Heart right ventricle (tissue), 16 donors: ENCODE measurements at regions not wholly inside any gene's neighbourhood (a gene's known extent, or its start where the extent isn't known, plus 50 kb on each side); places are given as distances from the start of the nearest gene placed in this dataset.

ENCODE experiments used
- ATAC-seq, 8 donors: fragments of 200-7000 bp; cut with Tn5 transposase; one replicate each; pipeline ENCODE4 v1.9.1; 2020; ENCODE audit warnings: mild to moderate bottlenecking in 8 of 8, moderate library complexity in 8 of 8, moderate number of reproducible peaks in 1 of 8
- DNase-seq, 2 donors: peaks; one replicate each; pipeline ENCODE4 v3.0.0-alpha.2; 2020
- H3K27ac ChIP-seq, 10 donors: fragments of 200-600 bp; sonication (generic) in 2 of 10; one replicate each; pipeline versions ENCODE4 v1.5.0 to v1.8.0; 2020 to 2022; ENCODE audit warnings: mild to moderate bottlenecking in 3 of 10
- H3K27me3 ChIP-seq, 7 donors: fragments of 200-600 bp; one replicate each; pipeline ENCODE4 v1.8.0; 2021 to 2022; ENCODE audit warnings: mild to moderate bottlenecking in 2 of 7
- H3K36me3 ChIP-seq, 9 donors: fragments of 200-600 bp; sonication (generic) in 1 of 9; one replicate each; pipeline versions ENCODE4 v1.5.0 to v1.8.0; 2020 to 2022; ENCODE audit warnings: mild to moderate bottlenecking in 2 of 9
- H3K4me1 ChIP-seq, 9 donors: fragments of 200-600 bp; sonication (generic) in 1 of 9; one replicate each; pipeline versions ENCODE4 v1.5.0 to v1.8.0; 2020 to 2022; ENCODE audit warnings: mild to moderate bottlenecking in 4 of 9
- H3K4me3 ChIP-seq, 10 donors: fragments of 200-600 bp; sonication (generic) in 2 of 10; one replicate each; pipeline versions ENCODE4 v1.5.0 to v1.8.0; 2020 to 2022; ENCODE audit warnings: mild to moderate bottlenecking in 7 of 10, moderate library complexity in 2 of 10
- H3K9me3 ChIP-seq, 11 donors: fragments of 200-600 bp in 10 of 11; sonication (generic) in 2 of 11; one replicate each; pipeline versions ENCODE4 v1.5.0 to v1.8.0; 2013 to 2022; ENCODE audit warnings: mild to moderate bottlenecking in 2 of 11, control low read depth in 1 of 11, moderate library complexity in 1 of 11
- CTCF ChIP-seq, 9 donors: fragments of 200-600 bp; sonication (generic) in 2 of 9; IDR thresholded peaks; one replicate each; pipeline versions ENCODE4 v1.5.0 to v1.8.0; 2021 to 2022; ENCODE audit warnings: antibody characterized with exemption in 9 of 9, mild to moderate bottlenecking in 5 of 9, moderate library complexity in 1 of 9
- WGBS, 2 donors: extraction: QIAGEN DNeasy Blood & Tissue Kit; methylation state at CpG; one replicate each; pipeline ENCODE4 v1.1.7; 2013; ENCODE audit warnings: inconsistent platforms in 1 of 2; 5-methylcytosine and 5-hydroxymethylcytosine counted together
- intact Hi-C, 10 donors: fragments of 100-400 bp; cut with DNase I; formaldehyde crosslinking; loops; one replicate each; pipeline versions ENCODE4 v1.11.1 to v1.14.2; 2022
- donor health status: Arrhythmogenic right ventricular cardiomyopathy.
- donor health status: ischemic (EF 13 %, LVEDD 7.1; RV severe dilation, severe dysfunction).
- donor health status: healthy with polysubstance abuse.
- donor health status: DM: no; HTN: yes; CAD: no.
- donor health status: DM: no; HTN: no; CAD: no.
- donor health status: ischemic (EF 25% LVEDD 6.9; RV normal size, moderate dysfunction).
- donor health status: ischemic (EF 25% LVEDD 5.7; RV mildly dilated, moderate dysfunction).
- donor health status: healthy.
- donor health status: DM: yes; HTN: yes; CAD: no.
- donor health status: Ischemic cardiomyopathy.
- donor health status: ischemic (EF 35%, LVEDD 5.7; RV mildly dilated, moderate dysfunction).
- donor health status: nonischemic (EF 11% LVEDD 7.7; RV severe dilation, severe dysfunction).
- donor health status: DM: yes; HTN: yes; CAD: no.
- donor health status: PGD.
- donor health status: ischemic (EF 29% LVEDD 5.4; RV normal size, mild dysfunction).
- donor health status: nonischemic (EF 23%, LVEDD 6.1; RV moderate dilation, normal function).

DNA sequence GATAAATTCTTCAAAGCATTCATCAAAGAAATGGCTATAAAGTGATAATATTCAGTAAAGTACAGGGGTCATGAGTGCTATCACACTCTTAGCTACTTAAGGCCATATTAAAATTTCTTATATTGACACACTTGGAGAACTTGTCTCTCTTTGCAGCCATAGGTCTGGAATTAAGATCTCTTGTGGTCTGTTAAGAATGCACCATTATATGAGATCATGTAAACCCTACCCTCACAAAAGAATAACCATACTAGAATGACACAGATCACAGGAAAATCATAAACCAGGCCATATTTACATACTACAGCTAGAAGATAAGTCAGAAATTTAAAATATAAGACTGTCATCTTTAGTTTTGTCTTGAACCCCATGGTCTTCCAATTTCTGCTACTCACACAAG lies 434.3 kb downstream of the PDGFC start:
- H3K4me1 ChIP-seq, result no peaks in the 10 kb centered on the region
- no peak for DNase-seq
- no peak for ATAC-seq
- peaks cover 0 to 5% (median 0%) of the 10 kb centered on the region in 7 donors for H3K27me3 ChIP-seq
- H3K27ac ChIP-seq, result no peak overlapping the region
- no peak for TF ChIP-seq CTCF (IDR thresholded peaks at IDR 0.05)
- H3K4me3 ChIP-seq, result no peak overlapping the region
- no peaks in the 10 kb centered on the region for H3K36me3 ChIP-seq
- intact Hi-C loops, result no loop called here
- H3K9me3 ChIP-seq, result peaks cover 0 to 17% (median 4%) of the 10 kb centered on the region in 11 donors

GRCh38 chr4:156536661-156537060 lies 434.9 kb downstream of the PDGFC start:
- no peaks in the 10 kb centered on the region for H3K4me1 ChIP-seq
- no peak for TF ChIP-seq CTCF (IDR thresholded peaks at IDR 0.05)
- no peak overlapping the region for H3K27ac ChIP-seq
- 63 to 71% methylated on average over 1 of the region's 1 CpG for WGBS, 2 donors
- intact Hi-C loops, result no loop called here
- no peak overlapping the region for H3K4me3 ChIP-seq
- peaks cover 0 to 17% (median 4%) of the 10 kb centered on the region in 11 donors for H3K9me3 ChIP-seq
- H3K27me3 ChIP-seq, result peaks cover 0 to 5% (median 0%) of the 10 kb centered on the region in 7 donors
- DNase-seq (no peak), ATAC-seq (no peak)
- no peaks in the 10 kb centered on the region for H3K36me3 ChIP-seq

- peaks cover 0 to 17% (median 4%) of the 10 kb centered on the region in 11 donors for H3K9me3 ChIP-seq
- H3K27me3 ChIP-seq, result peaks cover 0 to 5% (median 0%) of the 10 kb centered on the region in 7 donors
- ATAC-seq (no peak), DNase-seq (no peak)
- H3K27ac ChIP-seq, result no peak overlapping the region
- H3K36me3 ChIP-seq, result no peaks in the 10 kb centered on the region
- WGBS, 2 donors, result 88 to 92% methylated on average over 2 of the region's 2 CpGs
- no peak overlapping the region for H3K4me3 ChIP-seq
- H3K4me1 ChIP-seq, result no peaks in the 10 kb centered on the region
- intact Hi-C loops, result no loop called here
- no peak for TF ChIP-seq CTCF (IDR thresholded peaks at IDR 0.05)
Measured at GRCh38 chr4:156534205-156534604, 437.4 kb downstream of the PDGFC start.

DNA sequence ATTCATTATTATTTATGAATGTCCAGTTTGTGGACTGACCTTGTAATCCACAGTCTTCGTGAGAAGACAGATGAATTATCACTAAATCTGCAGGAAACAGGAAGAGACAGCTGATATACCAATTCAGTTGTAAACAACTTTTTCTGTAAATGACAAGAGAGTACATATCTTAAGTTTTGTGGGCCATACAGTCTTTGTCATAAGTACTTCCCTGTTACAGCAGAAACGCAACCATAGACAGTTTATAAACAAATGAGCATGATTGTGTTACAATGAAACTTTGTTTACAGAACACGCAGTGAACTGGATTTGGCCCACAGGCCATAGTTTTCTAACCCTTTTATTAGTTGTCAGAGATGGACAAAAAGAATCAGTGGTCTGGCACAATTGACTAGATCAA lies 443.4 kb downstream of the PDGFC start:
- ATAC-seq, result no peak

More for the DNA sequence above, 443.4 kb downstream of the PDGFC start:
- Histone ChIP-seq H3K27ac (no peak overlapping the region), H3K36me3 (no peaks in the 10 kb centered on the region), H3K27me3 (no peaks in the 10 kb centered on the region), H3K4me1 (no peaks in the 10 kb centered on the region), H3K4me3 (no peak overlapping the region), H3K9me3 (peaks cover 0 to 8% (median 2%) of the 10 kb centered on the region in 11 donors)
- TF ChIP-seq CTCF (IDR thresholded peaks at IDR 0.05), result no peak
- intact Hi-C loops, result no loop called here
- DNase-seq, result no peak
- 57 to 73% methylated on average over 3 of the region's 3 CpGs for WGBS, 2 donors
